ENCODE measurements at regions not wholly inside any gene's neighbourhood (a gene's known extent, or its start where the extent isn't known, plus 50 kb on each side); places are given as distances from the start of the nearest gene placed in this dataset.

- no peak for DNase-seq (ENCODE audit: low spot score)
These were observed 561.3 kb upstream of the ZNF717 start for GRCh38 chr3:76346690-76347089.

- no peak for DNase-seq (ENCODE audit: low spot score)
These were observed 564.5 kb upstream of the ZNF717 start for GRCh38 chr3:76349715-76350480.

GRCh38 chr3:76352051-76352450 lies 566.7 kb upstream of the ZNF717 start:
- DNase-seq (ENCODE audit: low spot score), result no peak

- no peak for DNase-seq (ENCODE audit: low spot score)
These were observed 567.3 kb upstream of the ZNF717 start for GRCh38 chr3:76352511-76353284.

GRCh38 chr3:76353683-76354082 lies 568.3 kb upstream of the ZNF717 start:
- no peak for DNase-seq (ENCODE audit: low spot score)

GRCh38 chr3:76361010-76361409 lies 575.7 kb upstream of the ZNF717 start:
- DNase-seq (ENCODE audit: low spot score), result no peak

- DNase-seq (ENCODE audit: low spot score), result no peak
These were observed 577.3 kb upstream of the ZNF717 start for GRCh38 chr3:76362643-76363042.

- DNase-seq (ENCODE audit: low spot score), result no peak
These were observed 579.9 kb upstream of the ZNF717 start for GRCh38 chr3:76365275-76365674.

GRCh38 chr3:76367281-76367680 lies 581.9 kb upstream of the ZNF717 start:
- no peak for DNase-seq (ENCODE audit: low spot score)

GRCh38 chr3:76369170-76369569 lies 583.8 kb upstream of the ZNF717 start:
- DNase-seq (ENCODE audit: low spot score), result no peak

GRCh38 chr3:76370749-76371520 lies 585.6 kb upstream of the ZNF717 start:
- DNase-seq (ENCODE audit: low spot score), result no peak

- no peak for DNase-seq (ENCODE audit: low spot score)
These were observed 587.1 kb upstream of the ZNF717 start for GRCh38 chr3:76372497-76372896.

GRCh38 chr3:76377074-76377473 lies 591.7 kb upstream of the ZNF717 start:
- DNase-seq (ENCODE audit: low spot score), result no peak

GRCh38 chr3:76378789-76379188 lies 593.4 kb upstream of the ZNF717 start:
- no peak for DNase-seq (ENCODE audit: low spot score)

GRCh38 chr3:76383781-76384180 lies 598.4 kb upstream of the ZNF717 start:
- DNase-seq (ENCODE audit: low spot score), result no peak

- DNase-seq (ENCODE audit: low spot score), result no peak
These were observed 601.7 kb upstream of the ZNF717 start for GRCh38 chr3:76387000-76387399.

- DNase-seq (ENCODE audit: low spot score), result no peak
These were observed 614.8 kb upstream of the ZNF717 start for GRCh38 chr3:76400141-76400540.

- no peak for DNase-seq (ENCODE audit: low spot score)
These were observed 617.6 kb upstream of the ZNF717 start for GRCh38 chr3:76402926-76403325.

GRCh38 chr3:76403556-76403955 lies 618.2 kb upstream of the ZNF717 start:
- DNase-seq (ENCODE audit: low spot score), result no peak

GRCh38 chr3:76405196-76405595 lies 619.8 kb upstream of the ZNF717 start:
- no peak for DNase-seq (ENCODE audit: low spot score)

- DNase-seq (ENCODE audit: low spot score), result no peak
These were observed 625.5 kb upstream of the ZNF717 start for GRCh38 chr3:76410762-76411281.

- no peak for DNase-seq (ENCODE audit: low spot score)
These were observed 624.5 kb upstream of the ROBO2 start for GRCh38 chr3:76415384-76415783.
